Heart right ventricle (tissue), 16 donors: ENCODE measurements at regions not wholly inside any gene's neighbourhood (a gene's known extent, or its start where the extent isn't known, plus 50 kb on each side); places are given as distances from the start of the nearest gene placed in this dataset.
"Not testable (repeated sequence)": the region's sequence is repeated elsewhere in the genome, so short reads cannot be mapped to it uniquely, and the experiment has no call there.

ENCODE experiments used
- ATAC-seq, 8 donors: fragments of 200-7000 bp; cut with Tn5 transposase; one replicate each; pipeline ENCODE4 v1.9.1; 2020; ENCODE audit warnings: mild to moderate bottlenecking in 8 of 8, moderate library complexity in 8 of 8, moderate number of reproducible peaks in 1 of 8
- DNase-seq, 2 donors: peaks; one replicate each; pipeline ENCODE4 v3.0.0-alpha.2; 2020
- H3K27ac ChIP-seq, 10 donors: fragments of 200-600 bp; sonication (generic) in 2 of 10; one replicate each; pipeline versions ENCODE4 v1.5.0 to v1.8.0; 2020 to 2022; ENCODE audit warnings: mild to moderate bottlenecking in 3 of 10
- H3K27me3 ChIP-seq, 7 donors: fragments of 200-600 bp; one replicate each; pipeline ENCODE4 v1.8.0; 2021 to 2022; ENCODE audit warnings: mild to moderate bottlenecking in 2 of 7
- H3K36me3 ChIP-seq, 9 donors: fragments of 200-600 bp; sonication (generic) in 1 of 9; one replicate each; pipeline versions ENCODE4 v1.5.0 to v1.8.0; 2020 to 2022; ENCODE audit warnings: mild to moderate bottlenecking in 2 of 9
- H3K4me1 ChIP-seq, 9 donors: fragments of 200-600 bp; sonication (generic) in 1 of 9; one replicate each; pipeline versions ENCODE4 v1.5.0 to v1.8.0; 2020 to 2022; ENCODE audit warnings: mild to moderate bottlenecking in 4 of 9
- H3K4me3 ChIP-seq, 10 donors: fragments of 200-600 bp; sonication (generic) in 2 of 10; one replicate each; pipeline versions ENCODE4 v1.5.0 to v1.8.0; 2020 to 2022; ENCODE audit warnings: mild to moderate bottlenecking in 7 of 10, moderate library complexity in 2 of 10
- H3K9me3 ChIP-seq, 11 donors: fragments of 200-600 bp in 10 of 11; sonication (generic) in 2 of 11; one replicate each; pipeline versions ENCODE4 v1.5.0 to v1.8.0; 2013 to 2022; ENCODE audit warnings: mild to moderate bottlenecking in 2 of 11, control low read depth in 1 of 11, moderate library complexity in 1 of 11
- WGBS, 2 donors: extraction: QIAGEN DNeasy Blood & Tissue Kit; methylation state at CpG; one replicate each; pipeline ENCODE4 v1.1.7; 2013; ENCODE audit warnings: inconsistent platforms in 1 of 2; 5-methylcytosine and 5-hydroxymethylcytosine counted together
- intact Hi-C, 10 donors: fragments of 100-400 bp; cut with DNase I; formaldehyde crosslinking; loops; one replicate each; pipeline versions ENCODE4 v1.11.1 to v1.14.2; 2022
- TF ChIP-seq, protein P1 (sequence below), 9 donors: fragments of 200-600 bp; sonication (generic) in 2 of 9; IDR thresholded peaks; one replicate each; pipeline versions ENCODE4 v1.5.0 to v1.8.0; 2021 to 2022; ENCODE audit warnings: antibody characterized with exemption in 9 of 9, mild to moderate bottlenecking in 5 of 9, moderate library complexity in 1 of 9
- donor health status: Arrhythmogenic right ventricular cardiomyopathy.
- donor health status: ischemic (EF 13 %, LVEDD 7.1; RV severe dilation, severe dysfunction).
- donor health status: healthy with polysubstance abuse.
- donor health status: DM: no; HTN: yes; CAD: no.
- donor health status: DM: no; HTN: no; CAD: no.
- donor health status: ischemic (EF 25% LVEDD 6.9; RV normal size, moderate dysfunction).
- donor health status: ischemic (EF 25% LVEDD 5.7; RV mildly dilated, moderate dysfunction).
- donor health status: healthy.
- donor health status: DM: yes; HTN: yes; CAD: no.
- donor health status: Ischemic cardiomyopathy.
- donor health status: ischemic (EF 35%, LVEDD 5.7; RV mildly dilated, moderate dysfunction).
- donor health status: nonischemic (EF 11% LVEDD 7.7; RV severe dilation, severe dysfunction).
- donor health status: DM: yes; HTN: yes; CAD: no.
- donor health status: PGD.
- donor health status: ischemic (EF 29% LVEDD 5.4; RV normal size, mild dysfunction).
- donor health status: nonischemic (EF 23%, LVEDD 6.1; RV moderate dilation, normal function).

GRCh38 chr1:104776-105175, 346.7 kb downstream of the OR4F29 start:
- TF ChIP-seq, protein P1, sequence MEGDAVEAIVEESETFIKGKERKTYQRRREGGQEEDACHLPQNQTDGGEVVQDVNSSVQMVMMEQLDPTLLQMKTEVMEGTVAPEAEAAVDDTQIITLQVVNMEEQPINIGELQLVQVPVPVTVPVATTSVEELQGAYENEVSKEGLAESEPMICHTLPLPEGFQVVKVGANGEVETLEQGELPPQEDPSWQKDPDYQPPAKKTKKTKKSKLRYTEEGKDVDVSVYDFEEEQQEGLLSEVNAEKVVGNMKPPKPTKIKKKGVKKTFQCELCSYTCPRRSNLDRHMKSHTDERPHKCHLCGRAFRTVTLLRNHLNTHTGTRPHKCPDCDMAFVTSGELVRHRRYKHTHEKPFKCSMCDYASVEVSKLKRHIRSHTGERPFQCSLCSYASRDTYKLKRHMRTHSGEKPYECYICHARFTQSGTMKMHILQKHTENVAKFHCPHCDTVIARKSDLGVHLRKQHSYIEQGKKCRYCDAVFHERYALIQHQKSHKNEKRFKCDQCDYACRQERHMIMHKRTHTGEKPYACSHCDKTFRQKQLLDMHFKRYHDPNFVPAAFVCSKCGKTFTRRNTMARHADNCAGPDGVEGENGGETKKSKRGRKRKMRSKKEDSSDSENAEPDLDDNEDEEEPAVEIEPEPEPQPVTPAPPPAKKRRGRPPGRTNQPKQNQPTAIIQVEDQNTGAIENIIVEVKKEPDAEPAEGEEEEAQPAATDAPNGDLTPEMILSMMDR (IDR thresholded peaks at IDR 0.05), result peak in 1 of 9 donors; percentile 15
- H3K36me3 ChIP-seq, H3K27me3 ChIP-seq, H3K27ac ChIP-seq, ATAC-seq, intact Hi-C loops, H3K9me3 ChIP-seq, DNase-seq, H3K4me3 ChIP-seq, H3K4me1 ChIP-seq: not testable (repeated sequence)
- WGBS, 2 donors, result no CpG with 5 or more reads among the region's 3 CpGs

- H3K27me3 ChIP-seq, DNase-seq, H3K4me1 ChIP-seq, H3K9me3 ChIP-seq, H3K4me3 ChIP-seq, ATAC-seq, intact Hi-C loops, H3K36me3 ChIP-seq, H3K27ac ChIP-seq: not testable (repeated sequence)
- WGBS, 2 donors, result 64 to 100% methylated on average over 1 of the region's 3 CpGs
Measured at GRCh38 chr1:99481-99880, 352.0 kb downstream of the OR4F29 start.

GRCh38 chr1:98811-99210, 352.7 kb downstream of the OR4F29 start:
- H3K9me3 ChIP-seq, ATAC-seq, H3K4me1 ChIP-seq, H3K27ac ChIP-seq, H3K36me3 ChIP-seq, intact Hi-C loops, H3K4me3 ChIP-seq, H3K27me3 ChIP-seq, DNase-seq: not testable (repeated sequence)
- no CpG with 5 or more reads among the region's 1 CpG for WGBS, 2 donors

GRCh38 chr1:91279-91678, 360.2 kb downstream of the OR4F29 start:
- 0% methylated on average over 3 of the region's 4 CpGs; no CpG with 5 or more reads in 1 of the 2 donors for WGBS, 2 donors
- H3K4me3 ChIP-seq, DNase-seq, H3K36me3 ChIP-seq, H3K27ac ChIP-seq, H3K9me3 ChIP-seq, intact Hi-C loops, H3K4me1 ChIP-seq, ATAC-seq: not testable (repeated sequence)
- peaks cover 0 to 16% (median 0%) of the 10 kb centered on the region in 7 donors for H3K27me3 ChIP-seq

DNA sequence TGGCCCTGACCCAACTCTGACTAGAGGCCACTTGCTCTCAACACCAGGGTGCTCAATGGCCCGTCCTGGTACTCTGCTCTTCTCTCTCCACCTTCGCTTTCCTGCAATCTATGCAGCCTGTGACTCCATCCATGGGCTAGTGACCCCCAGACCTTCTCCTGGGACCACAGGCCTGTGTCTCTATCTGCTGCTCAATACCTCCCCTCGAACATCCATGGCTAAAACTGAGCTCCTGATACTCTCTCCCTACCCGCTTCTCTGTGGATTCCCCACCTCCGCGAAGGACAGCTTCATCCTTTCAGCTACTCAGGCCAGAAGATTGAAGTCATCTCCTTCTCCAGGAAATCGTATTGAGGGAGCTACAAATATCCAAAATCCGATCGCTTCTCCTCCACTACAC, 363.4 kb downstream of the OR4F29 start:
- DNase-seq, intact Hi-C loops, H3K4me1 ChIP-seq, H3K36me3 ChIP-seq, H3K9me3 ChIP-seq, H3K4me3 ChIP-seq, ATAC-seq, H3K27ac ChIP-seq: not testable (repeated sequence)
- WGBS, 2 donors, result 88% methylated on average over 7 of the region's 9 CpGs; no CpG with 5 or more reads in 1 of the 2 donors
- H3K27me3 ChIP-seq, result peaks cover 0 to 31% (median 0%) of the 10 kb centered on the region in 7 donors

GRCh38 chr1:79152-79551, 372.3 kb downstream of the OR4F29 start:
- ATAC-seq, H3K4me1 ChIP-seq, DNase-seq, H3K4me3 ChIP-seq, intact Hi-C loops, H3K36me3 ChIP-seq, H3K27ac ChIP-seq, H3K9me3 ChIP-seq: not testable (repeated sequence)
- 70% methylated on average over 3 of the region's 3 CpGs; no CpG with 5 or more reads in 1 of the 2 donors for WGBS, 2 donors
- H3K27me3 ChIP-seq, result peaks cover 0 to 19% (median 0%) of the 10 kb centered on the region in 7 donors

- H3K4me1 ChIP-seq, H3K36me3 ChIP-seq, H3K9me3 ChIP-seq, H3K4me3 ChIP-seq, DNase-seq, H3K27ac ChIP-seq, ATAC-seq, intact Hi-C loops: not testable (repeated sequence)
- no CpG with 5 or more reads among the region's 2 CpGs for whole genome bisulfite sequencing, 2 donors
- H3K27me3 ChIP-seq, result peaks cover 0 to 18% (median 0%) of the 10 kb centered on the region in 7 donors
Measured at GRCh38 chr1:65119-65518, 386.4 kb downstream of the OR4F29 start, which contains the start of gene OR4F5. Gene OR4F5, plus strand, starts transcription at chr1:65419.

GRCh38 chr1:56014-56531, 395.4 kb downstream of the OR4F29 start:
- H3K4me3 ChIP-seq, H3K9me3 ChIP-seq, H3K27ac ChIP-seq, DNase-seq, H3K4me1 ChIP-seq, intact Hi-C loops, H3K27me3 ChIP-seq, ATAC-seq, H3K36me3 ChIP-seq: not testable (repeated sequence)
- 68 to 78% methylated on average over 2 to 3 of the region's 3 CpGs for WGBS, 2 donors

- H3K9me3 ChIP-seq, H3K27me3 ChIP-seq, DNase-seq, H3K36me3 ChIP-seq, H3K4me3 ChIP-seq, intact Hi-C loops, H3K27ac ChIP-seq, H3K4me1 ChIP-seq, ATAC-seq: not testable (repeated sequence)
- WGBS, 2 donors, result no CpG with 5 or more reads among the region's 1 CpG
Measured at GRCh38 chr1:53182-53581, 398.3 kb downstream of the OR4F29 start.

GRCh38 chr1:41965-42466, 409.5 kb downstream of the OR4F29 start:
- WGBS, 2 donors, result no CpG with 5 or more reads among the region's 2 CpGs
- ATAC-seq, H3K27me3 ChIP-seq, H3K36me3 ChIP-seq, H3K9me3 ChIP-seq, H3K27ac ChIP-seq, intact Hi-C loops, DNase-seq, H3K4me3 ChIP-seq, H3K4me1 ChIP-seq: not testable (repeated sequence)

GRCh38 chr1:41197-41596, 410.3 kb downstream of the OR4F29 start:
- DNase-seq, H3K9me3 ChIP-seq, H3K27ac ChIP-seq, H3K4me3 ChIP-seq, intact Hi-C loops, H3K27me3 ChIP-seq, ATAC-seq, H3K4me1 ChIP-seq, H3K36me3 ChIP-seq: not testable (repeated sequence)
